Glutamatergic neuron (in vitro differentiated cells): ENCODE measurements at regions not wholly inside any gene's neighbourhood (a gene's known extent, or its start where the extent isn't known, plus 50 kb on each side); places are given as distances from the start of the nearest gene placed in this dataset.
A peak's percentile ranks its signal among the peaks of the same experiment; 100 is the strongest.
"Not testable (repeated sequence)": the region's sequence is repeated elsewhere in the genome, so short reads cannot be mapped to it uniquely, and the experiment has no call there.

Source experiments
- DNase-seq: peaks from one replicate; pipeline ENCODE4 v3.0.0; 2022
- H3K27ac Mint-ChIP-seq: one replicate; pipeline ENCODE4 v1.8.0; 2020; ENCODE audit warnings: mild to moderate bottlenecking, mixed read lengths, inconsistent platforms; ENCODE audit not compliant: unreplicated experiment
- H3K27me3 Mint-ChIP-seq: one replicate; pipeline ENCODE4 v1.8.0; 2020; ENCODE audit warnings: mild to moderate bottlenecking, moderate library complexity, mixed read lengths, inconsistent platforms; ENCODE audit not compliant: unreplicated experiment
- H3K36me3 Mint-ChIP-seq: one replicate; pipeline ENCODE4 v1.8.0; 2020; ENCODE audit warnings: mild to moderate bottlenecking, mixed read lengths, inconsistent platforms; ENCODE audit not compliant: unreplicated experiment
- H3K4me1 Mint-ChIP-seq: one replicate; pipeline ENCODE4 v1.8.0; 2020; ENCODE audit warnings: mild to moderate bottlenecking, low read depth, mixed read lengths, inconsistent platforms; ENCODE audit not compliant: unreplicated experiment
- H3K4me3 Mint-ChIP-seq: one replicate; pipeline ENCODE4 v1.8.0; 2020; ENCODE audit warnings: mild to moderate bottlenecking, mixed read lengths, inconsistent platforms; ENCODE audit not compliant: unreplicated experiment
- H3K9me3 Mint-ChIP-seq: one replicate; pipeline ENCODE4 v1.8.0; 2020; ENCODE audit warnings: mild to moderate bottlenecking, moderate library complexity, mixed read lengths, inconsistent platforms; ENCODE audit not compliant: unreplicated experiment
- TF ChIP-seq, protein P1 (sequence below): fragments of 200-600 bp; sonication (generic); IDR thresholded peaks from one replicate; pipeline ENCODE4 v1.5.0; 2021; ENCODE audit not compliant: partially characterized antibody, unreplicated experiment

DNA sequence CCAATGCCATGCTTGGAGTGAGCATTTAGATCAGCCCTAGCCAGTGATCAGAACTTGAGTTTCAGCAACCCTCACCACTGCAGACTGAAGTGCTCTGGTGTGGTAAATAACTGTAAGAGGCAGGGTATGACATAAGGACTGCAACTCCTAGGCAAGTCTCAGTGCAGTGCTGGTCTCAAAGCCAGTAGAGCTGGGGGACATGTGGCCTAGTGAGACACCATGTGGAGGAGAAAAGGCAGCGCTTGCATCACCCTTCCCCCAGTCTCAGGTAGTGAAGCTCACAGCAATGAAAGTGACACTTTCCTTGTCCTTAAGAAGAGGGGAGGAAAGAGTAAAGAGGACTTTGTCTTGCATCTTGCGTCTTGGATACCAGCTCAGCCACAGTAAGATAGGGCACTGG lies 386.8 kb upstream of the POT1 start:
- H3K27me3 Mint-ChIP-seq: peaks cover 4% of the 10 kb centered on the region
- peak overlapping the region; percentile 67 for H3K27ac Mint-ChIP-seq
- TF ChIP-seq, protein P1, sequence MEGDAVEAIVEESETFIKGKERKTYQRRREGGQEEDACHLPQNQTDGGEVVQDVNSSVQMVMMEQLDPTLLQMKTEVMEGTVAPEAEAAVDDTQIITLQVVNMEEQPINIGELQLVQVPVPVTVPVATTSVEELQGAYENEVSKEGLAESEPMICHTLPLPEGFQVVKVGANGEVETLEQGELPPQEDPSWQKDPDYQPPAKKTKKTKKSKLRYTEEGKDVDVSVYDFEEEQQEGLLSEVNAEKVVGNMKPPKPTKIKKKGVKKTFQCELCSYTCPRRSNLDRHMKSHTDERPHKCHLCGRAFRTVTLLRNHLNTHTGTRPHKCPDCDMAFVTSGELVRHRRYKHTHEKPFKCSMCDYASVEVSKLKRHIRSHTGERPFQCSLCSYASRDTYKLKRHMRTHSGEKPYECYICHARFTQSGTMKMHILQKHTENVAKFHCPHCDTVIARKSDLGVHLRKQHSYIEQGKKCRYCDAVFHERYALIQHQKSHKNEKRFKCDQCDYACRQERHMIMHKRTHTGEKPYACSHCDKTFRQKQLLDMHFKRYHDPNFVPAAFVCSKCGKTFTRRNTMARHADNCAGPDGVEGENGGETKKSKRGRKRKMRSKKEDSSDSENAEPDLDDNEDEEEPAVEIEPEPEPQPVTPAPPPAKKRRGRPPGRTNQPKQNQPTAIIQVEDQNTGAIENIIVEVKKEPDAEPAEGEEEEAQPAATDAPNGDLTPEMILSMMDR: no peak
- H3K4me1 Mint-ChIP-seq: peaks cover 11% of the 10 kb centered on the region
- peaks cover 3% of the 10 kb centered on the region for H3K9me3 Mint-ChIP-seq
- DNase-seq: peak; percentile 52
- H3K36me3 Mint-ChIP-seq: peaks cover 20% of the 10 kb centered on the region
- H3K4me3 Mint-ChIP-seq: no peak overlapping the region

DNA sequence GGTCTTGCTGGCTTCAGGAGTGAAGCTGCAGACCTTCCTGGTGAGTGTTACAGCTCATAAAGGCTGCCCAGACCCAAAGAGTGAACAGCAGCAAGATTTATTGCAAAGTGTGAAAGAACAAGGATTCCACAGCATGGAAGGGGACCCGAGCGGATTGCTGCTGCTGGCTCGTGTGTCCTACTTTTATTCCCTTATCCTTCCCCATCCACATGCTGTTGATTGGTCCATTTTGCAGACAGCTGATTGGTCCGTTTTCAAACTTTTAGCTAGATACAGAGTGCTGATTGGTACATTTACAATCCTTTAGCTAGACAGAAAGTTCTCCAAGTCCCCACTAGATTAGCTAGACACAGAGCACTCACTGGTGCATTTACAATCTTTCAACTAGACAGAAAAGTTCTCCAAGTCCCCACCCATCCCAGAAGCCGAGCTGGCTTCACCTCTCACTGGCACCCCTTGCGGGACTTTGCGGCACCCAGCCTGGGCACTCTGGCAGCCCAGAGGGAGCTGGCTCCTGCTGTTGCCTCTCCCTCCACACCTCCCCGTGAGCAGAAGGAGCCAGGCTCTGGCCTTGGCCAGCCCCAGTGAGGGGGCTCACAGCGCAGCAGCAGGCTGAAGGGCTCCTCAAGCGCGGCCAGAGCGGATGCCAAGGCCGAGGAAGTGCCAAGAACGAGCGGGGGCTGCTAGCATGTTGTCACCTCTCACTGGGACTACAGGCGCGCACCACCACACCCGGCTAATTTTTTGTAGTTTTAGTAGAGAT lies 369.6 kb upstream of the POT1 start:
- H3K9me3 Mint-ChIP-seq: no peaks in the 10 kb centered on the region
- DNase-seq: no peak
- no peaks in the 10 kb centered on the region for H3K36me3 Mint-ChIP-seq
- H3K4me1 Mint-ChIP-seq: no peaks in the 10 kb centered on the region
- TF ChIP-seq, protein P1: no peak
- H3K27me3 Mint-ChIP-seq: no peaks in the 10 kb centered on the region
- no peak overlapping the region for H3K27ac Mint-ChIP-seq
- H3K4me3 Mint-ChIP-seq: no peak overlapping the region

DNA sequence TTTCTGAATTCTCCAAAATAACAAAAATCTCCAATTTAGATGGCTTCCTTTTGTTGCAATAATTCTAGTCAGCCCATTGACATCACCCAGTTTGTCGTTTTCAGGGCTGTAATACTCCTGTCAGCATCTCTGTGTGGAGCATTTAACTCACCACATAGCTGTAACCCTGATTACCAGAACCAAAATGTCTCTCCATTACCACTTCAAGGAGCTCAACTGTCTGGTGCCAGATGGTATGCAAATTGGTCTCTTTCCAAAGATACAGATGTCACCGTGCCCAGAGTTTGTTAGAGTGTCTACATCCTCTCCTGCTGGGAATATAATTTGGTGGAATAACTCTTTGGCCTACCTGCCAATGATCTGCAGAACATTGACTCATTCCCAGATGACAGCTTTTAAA lies 350.3 kb upstream of the POT1 start:
- Mint-ChIP-seq H3K4me3 (peak overlapping the region; percentile 60), H3K9me3 (peaks cover 8% of the 10 kb centered on the region), H3K4me1 (peaks cover 34% of the 10 kb centered on the region), H3K36me3 (peaks cover 12% of the 10 kb centered on the region), H3K27ac (peak overlapping the region; percentile 93), H3K27me3 (peaks cover 8% of the 10 kb centered on the region)
- TF ChIP-seq, protein P1: no peak
- DNase-seq: peak; percentile 19

DNA sequence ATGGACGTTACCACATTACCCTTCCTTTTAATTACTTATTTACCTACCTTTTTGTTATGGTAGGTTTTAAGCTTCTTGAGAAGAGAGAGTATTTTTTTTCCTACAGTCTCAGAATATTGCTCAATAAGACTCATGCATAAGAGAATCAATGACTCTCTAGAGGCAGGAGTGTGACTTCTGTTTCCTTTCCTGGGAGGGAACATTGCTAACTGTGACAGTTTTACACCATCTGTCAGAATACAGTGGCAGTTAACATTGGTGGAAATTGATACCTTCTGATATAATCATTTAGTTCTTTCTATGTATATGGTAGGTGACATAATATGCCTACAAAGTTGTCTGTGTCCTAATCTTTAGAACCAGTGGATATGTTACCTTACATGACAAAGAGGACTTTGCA lies 348.7 kb upstream of the POT1 start:
- Mint-ChIP-seq H3K36me3 (peaks cover 13% of the 10 kb centered on the region), H3K27ac (peak overlapping the region; percentile 99), H3K27me3 (peaks cover 8% of the 10 kb centered on the region), H3K4me1 (peaks cover 27% of the 10 kb centered on the region), H3K9me3 (peaks cover 8% of the 10 kb centered on the region), H3K4me3 (peak overlapping the region; percentile 82)
- TF ChIP-seq, protein P1: no peak
- no peak for DNase-seq

DNA sequence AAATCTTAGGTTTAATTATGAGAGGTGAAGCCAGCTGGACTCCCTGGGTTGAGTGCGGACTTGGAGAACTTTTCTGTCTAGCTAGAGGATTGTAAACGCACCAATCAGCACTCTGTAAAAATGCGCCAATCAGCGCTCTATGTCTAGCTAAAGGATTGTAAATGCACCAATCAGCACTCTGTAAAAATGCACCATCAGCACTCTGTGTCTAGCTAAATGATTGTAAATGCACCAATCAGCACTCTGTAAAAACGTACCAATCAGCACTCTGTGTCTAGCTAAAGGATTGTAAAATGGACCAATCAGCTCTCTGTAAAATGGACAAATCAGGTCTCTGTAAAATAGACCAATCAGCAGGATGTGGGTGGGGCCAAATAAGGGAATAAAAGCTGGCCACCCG lies 345.1 kb upstream of the POT1 start:
- peak overlapping the region; percentile 72 for H3K27ac Mint-ChIP-seq
- peaks cover 19% of the 10 kb centered on the region for H3K4me1 Mint-ChIP-seq
- not testable (repeated sequence) for H3K4me3 Mint-ChIP-seq, H3K9me3 Mint-ChIP-seq, DNase-seq, H3K27me3 Mint-ChIP-seq
- H3K36me3 Mint-ChIP-seq: peaks cover 13% of the 10 kb centered on the region

DNA sequence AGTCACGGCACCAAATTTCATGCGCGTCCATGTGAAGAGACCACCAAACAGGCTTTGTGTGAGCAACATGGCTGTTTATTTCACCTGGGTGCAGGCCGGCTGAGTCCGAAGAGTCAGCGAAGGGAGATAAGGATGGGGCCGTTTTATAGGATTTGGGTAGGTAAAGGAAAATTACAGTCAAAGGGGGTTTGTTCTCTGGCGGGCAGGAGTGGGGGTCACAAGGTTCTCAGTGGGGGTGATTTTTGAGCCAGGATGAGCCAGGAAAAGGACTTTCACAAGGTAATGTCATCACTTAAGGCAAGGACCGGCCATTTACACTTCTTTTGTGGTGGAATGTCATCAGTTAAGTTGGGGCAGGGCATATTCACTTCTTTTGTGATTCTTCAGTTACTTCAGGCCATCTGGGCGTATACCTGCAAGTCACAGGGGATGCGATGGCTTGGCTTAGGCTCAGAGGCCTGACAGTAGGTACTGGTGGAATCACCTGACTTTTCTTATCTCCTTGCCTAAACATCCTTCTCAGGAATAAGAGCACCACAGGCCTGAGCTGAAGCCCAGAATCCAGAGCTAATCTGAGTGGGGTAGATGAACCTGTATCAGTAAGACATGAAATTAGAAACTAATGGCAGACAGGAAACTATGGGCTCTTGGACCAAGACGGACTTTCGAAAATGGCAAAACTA lies 334.7 kb upstream of the POT1 start:
- not testable (repeated sequence) for H3K9me3 Mint-ChIP-seq, H3K27ac Mint-ChIP-seq, H3K27me3 Mint-ChIP-seq, H3K4me3 Mint-ChIP-seq, DNase-seq, H3K36me3 Mint-ChIP-seq, H3K4me1 Mint-ChIP-seq

DNA sequence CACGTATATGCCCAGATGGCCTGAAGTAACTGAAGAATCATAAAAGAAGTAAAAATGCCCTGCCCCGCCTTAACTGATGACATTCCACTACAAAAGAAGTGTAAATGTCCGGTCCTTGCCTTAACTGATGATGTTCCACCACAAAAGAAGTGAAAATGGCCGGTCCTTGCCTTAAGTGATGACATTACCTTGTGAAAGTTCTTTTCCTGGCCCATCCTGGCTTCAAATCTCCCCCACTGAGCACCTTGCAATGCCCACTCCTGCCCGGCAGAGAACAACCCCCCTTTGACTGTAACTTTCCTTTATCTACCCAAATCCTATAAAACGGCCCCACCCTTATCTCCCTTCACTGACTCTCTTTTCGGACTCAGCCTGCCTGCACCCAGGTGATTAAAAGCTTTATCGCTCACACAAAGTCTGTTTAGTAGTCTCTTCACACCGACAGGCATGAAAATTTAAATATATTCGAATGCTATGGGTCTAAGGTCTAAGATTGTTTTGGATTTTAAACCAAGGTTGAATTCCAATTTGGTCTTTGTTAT lies 329.3 kb upstream of the POT1 start:
- peaks cover 19% of the 10 kb centered on the region for H3K4me1 Mint-ChIP-seq
- not testable (repeated sequence) for H3K36me3 Mint-ChIP-seq, DNase-seq, H3K27me3 Mint-ChIP-seq, H3K4me3 Mint-ChIP-seq, H3K27ac Mint-ChIP-seq, H3K9me3 Mint-ChIP-seq
